ENCODE measurements at regions not wholly inside any gene's neighbourhood (a gene's known extent, or its start where the extent isn't known, plus 50 kb on each side); places are given as distances from the start of the nearest gene placed in this dataset.

DNA sequence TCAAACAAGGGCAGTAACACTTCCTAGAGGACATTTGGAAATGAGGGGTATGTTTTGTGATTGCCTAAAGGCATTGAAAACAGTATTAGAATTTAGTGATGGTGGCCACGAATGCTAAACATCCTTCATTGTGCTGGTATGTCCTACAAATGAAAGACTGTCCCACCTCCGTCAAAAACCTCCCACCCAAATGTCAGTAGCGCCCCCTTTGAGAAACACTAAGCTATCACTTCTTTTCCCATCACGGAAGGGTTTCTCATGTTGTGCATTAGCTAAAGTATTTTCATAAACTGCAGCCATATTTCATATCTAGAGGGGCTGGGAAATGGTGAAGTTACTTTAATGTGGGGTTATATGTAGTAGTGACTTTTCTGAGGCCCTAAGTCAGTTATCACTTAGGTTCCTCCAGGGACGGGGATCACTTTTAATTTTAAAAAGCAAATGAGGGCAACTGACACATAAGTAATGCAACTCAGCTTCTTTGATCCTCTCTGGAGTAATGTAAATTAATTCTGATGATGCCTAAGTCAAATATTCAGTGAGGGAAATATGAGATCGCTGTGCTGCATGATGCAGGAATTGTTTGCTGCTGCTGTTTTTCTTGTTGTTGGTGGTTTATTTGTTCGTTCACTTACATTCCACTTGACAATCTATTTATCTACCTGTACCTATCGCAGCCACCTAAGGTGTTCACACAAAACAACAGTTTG, 1403.4 kb upstream of the TENM4 start:
- no peaks in the 10 kb centered on the region for H3K9me3 ChIP-seq (ENCODE audit: control insufficient read depth in 4 of 4, low read length in 3 of 4)
- H3K27ac ChIP-seq (ENCODE audit: low read depth in 1 of 2, low read length in 2 of 2) = no peak overlapping the region
- H3K4me1 ChIP-seq (ENCODE audit: control insufficient read depth in 4 of 4, insufficient read depth in 4 of 4, low read length in 3 of 4) = no peaks in the 10 kb centered on the region
- no peaks in the 10 kb centered on the region for H3K36me3 ChIP-seq (ENCODE audit: control insufficient read depth in 4 of 4, insufficient read depth in 3 of 4, low read depth in 1 of 4, low read length in 3 of 4)
- no peak overlapping the region for H3K9ac ChIP-seq (ENCODE audit: low read depth in 1 of 2, low read length in 2 of 2)
- 74% methylated on average over 8 of the region's 8 CpGs for WGBS
- H3K27me3 ChIP-seq (ENCODE audit: control insufficient read depth in 4 of 4, insufficient read depth in 4 of 4, low read length in 3 of 4) = no peaks in the 10 kb centered on the region
- TF ChIP-seq ATF3 (IDR thresholded peaks at IDR 0.05) (no peak), JUND (IDR thresholded peaks at IDR 0.05) (no peak), TAF1 (conservative IDR thresholded peaks at IDR 0.05) (no peak), YY1 (IDR thresholded peaks at IDR 0.05) (no peak)
- no peak for DNase-seq (ENCODE audit: low spot score)
- no peak overlapping the region for H3K4me3 ChIP-seq (ENCODE audit: low read depth in 1 of 3, low read length in 3 of 3)

- Histone ChIP-seq H3K27ac (ENCODE audit: low read depth in 1 of 2, low read length in 2 of 2) (no peak overlapping the region), H3K27me3 (ENCODE audit: control insufficient read depth in 4 of 4, insufficient read depth in 4 of 4, low read length in 3 of 4) (no peaks in the 10 kb centered on the region), H3K4me3 (ENCODE audit: low read depth in 1 of 3, low read length in 3 of 3) (no peak overlapping the region), H3K9ac (ENCODE audit: low read depth in 1 of 2, low read length in 2 of 2) (no peak overlapping the region), H3K4me1 (ENCODE audit: control insufficient read depth in 4 of 4, insufficient read depth in 4 of 4, low read length in 3 of 4) (no peaks in the 10 kb centered on the region), H3K36me3 (ENCODE audit: control insufficient read depth in 4 of 4, insufficient read depth in 3 of 4, low read depth in 1 of 4, low read length in 3 of 4) (no peaks in the 10 kb centered on the region), H3K9me3 (ENCODE audit: control insufficient read depth in 4 of 4, low read length in 3 of 4) (no peaks in the 10 kb centered on the region)
- 73% methylated on average over 2 of the region's 2 CpGs for WGBS
- no peak for DNase-seq (ENCODE audit: low spot score)
- TF ChIP-seq TAF1 (conservative IDR thresholded peaks at IDR 0.05) (no peak), YY1 (IDR thresholded peaks at IDR 0.05) (no peak), JUND (IDR thresholded peaks at IDR 0.05) (no peak), HNF4A (conservative IDR thresholded peaks at IDR 0.05) (no peak), ATF3 (IDR thresholded peaks at IDR 0.05) (no peak), RXRA (IDR thresholded peaks at IDR 0.05) (no peak), HNF4G (IDR thresholded peaks at IDR 0.05) (no peak), EGR1 (IDR thresholded peaks at IDR 0.05; ENCODE audit: low read depth in 2 of 2) (no peak), NR2F2 (IDR thresholded peaks at IDR 0.05) (no peak), GABPA (IDR thresholded peaks at IDR 0.05 in 1 of 2, conservative IDR thresholded peaks at IDR 0.05 in 1 of 2) (no peak), FOXA1 (IDR thresholded peaks at IDR 0.05) (no peak), MAX (IDR thresholded peaks at IDR 0.05) (no peak), SP1 (IDR thresholded peaks at IDR 0.05) (no peak)
- TF ChIP-seq, protein P1, sequence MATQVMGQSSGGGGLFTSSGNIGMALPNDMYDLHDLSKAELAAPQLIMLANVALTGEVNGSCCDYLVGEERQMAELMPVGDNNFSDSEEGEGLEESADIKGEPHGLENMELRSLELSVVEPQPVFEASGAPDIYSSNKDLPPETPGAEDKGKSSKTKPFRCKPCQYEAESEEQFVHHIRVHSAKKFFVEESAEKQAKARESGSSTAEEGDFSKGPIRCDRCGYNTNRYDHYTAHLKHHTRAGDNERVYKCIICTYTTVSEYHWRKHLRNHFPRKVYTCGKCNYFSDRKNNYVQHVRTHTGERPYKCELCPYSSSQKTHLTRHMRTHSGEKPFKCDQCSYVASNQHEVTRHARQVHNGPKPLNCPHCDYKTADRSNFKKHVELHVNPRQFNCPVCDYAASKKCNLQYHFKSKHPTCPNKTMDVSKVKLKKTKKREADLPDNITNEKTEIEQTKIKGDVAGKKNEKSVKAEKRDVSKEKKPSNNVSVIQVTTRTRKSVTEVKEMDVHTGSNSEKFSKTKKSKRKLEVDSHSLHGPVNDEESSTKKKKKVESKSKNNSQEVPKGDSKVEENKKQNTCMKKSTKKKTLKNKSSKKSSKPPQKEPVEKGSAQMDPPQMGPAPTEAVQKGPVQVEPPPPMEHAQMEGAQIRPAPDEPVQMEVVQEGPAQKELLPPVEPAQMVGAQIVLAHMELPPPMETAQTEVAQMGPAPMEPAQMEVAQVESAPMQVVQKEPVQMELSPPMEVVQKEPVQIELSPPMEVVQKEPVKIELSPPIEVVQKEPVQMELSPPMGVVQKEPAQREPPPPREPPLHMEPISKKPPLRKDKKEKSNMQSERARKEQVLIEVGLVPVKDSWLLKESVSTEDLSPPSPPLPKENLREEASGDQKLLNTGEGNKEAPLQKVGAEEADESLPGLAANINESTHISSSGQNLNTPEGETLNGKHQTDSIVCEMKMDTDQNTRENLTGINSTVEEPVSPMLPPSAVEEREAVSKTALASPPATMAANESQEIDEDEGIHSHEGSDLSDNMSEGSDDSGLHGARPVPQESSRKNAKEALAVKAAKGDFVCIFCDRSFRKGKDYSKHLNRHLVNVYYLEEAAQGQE (IDR thresholded peaks at IDR 0.05) = no peak
- TF ChIP-seq, protein P2, sequence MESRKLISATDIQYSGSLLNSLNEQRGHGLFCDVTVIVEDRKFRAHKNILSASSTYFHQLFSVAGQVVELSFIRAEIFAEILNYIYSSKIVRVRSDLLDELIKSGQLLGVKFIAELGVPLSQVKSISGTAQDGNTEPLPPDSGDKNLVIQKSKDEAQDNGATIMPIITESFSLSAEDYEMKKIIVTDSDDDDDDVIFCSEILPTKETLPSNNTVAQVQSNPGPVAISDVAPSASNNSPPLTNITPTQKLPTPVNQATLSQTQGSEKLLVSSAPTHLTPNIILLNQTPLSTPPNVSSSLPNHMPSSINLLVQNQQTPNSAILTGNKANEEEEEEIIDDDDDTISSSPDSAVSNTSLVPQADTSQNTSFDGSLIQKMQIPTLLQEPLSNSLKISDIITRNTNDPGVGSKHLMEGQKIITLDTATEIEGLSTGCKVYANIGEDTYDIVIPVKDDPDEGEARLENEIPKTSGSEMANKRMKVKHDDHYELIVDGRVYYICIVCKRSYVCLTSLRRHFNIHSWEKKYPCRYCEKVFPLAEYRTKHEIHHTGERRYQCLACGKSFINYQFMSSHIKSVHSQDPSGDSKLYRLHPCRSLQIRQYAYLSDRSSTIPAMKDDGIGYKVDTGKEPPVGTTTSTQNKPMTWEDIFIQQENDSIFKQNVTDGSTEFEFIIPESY (IDR thresholded peaks at IDR 0.05) = no peak
- TF ChIP-seq, protein P3, sequence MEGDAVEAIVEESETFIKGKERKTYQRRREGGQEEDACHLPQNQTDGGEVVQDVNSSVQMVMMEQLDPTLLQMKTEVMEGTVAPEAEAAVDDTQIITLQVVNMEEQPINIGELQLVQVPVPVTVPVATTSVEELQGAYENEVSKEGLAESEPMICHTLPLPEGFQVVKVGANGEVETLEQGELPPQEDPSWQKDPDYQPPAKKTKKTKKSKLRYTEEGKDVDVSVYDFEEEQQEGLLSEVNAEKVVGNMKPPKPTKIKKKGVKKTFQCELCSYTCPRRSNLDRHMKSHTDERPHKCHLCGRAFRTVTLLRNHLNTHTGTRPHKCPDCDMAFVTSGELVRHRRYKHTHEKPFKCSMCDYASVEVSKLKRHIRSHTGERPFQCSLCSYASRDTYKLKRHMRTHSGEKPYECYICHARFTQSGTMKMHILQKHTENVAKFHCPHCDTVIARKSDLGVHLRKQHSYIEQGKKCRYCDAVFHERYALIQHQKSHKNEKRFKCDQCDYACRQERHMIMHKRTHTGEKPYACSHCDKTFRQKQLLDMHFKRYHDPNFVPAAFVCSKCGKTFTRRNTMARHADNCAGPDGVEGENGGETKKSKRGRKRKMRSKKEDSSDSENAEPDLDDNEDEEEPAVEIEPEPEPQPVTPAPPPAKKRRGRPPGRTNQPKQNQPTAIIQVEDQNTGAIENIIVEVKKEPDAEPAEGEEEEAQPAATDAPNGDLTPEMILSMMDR (IDR thresholded peaks at IDR 0.05; ENCODE audit: low read depth, low read length, missing input control) = no peak
These were observed 1402.6 kb upstream of the TENM4 start for GRCh38 chr11:80843266-80843974.

All from liver (tissue), 8 donors.